Neural crest cell (in vitro differentiated cells): ENCODE measurements at regions not wholly inside any gene's neighbourhood (a gene's known extent, or its start where the extent isn't known, plus 50 kb on each side); places are given as distances from the start of the nearest gene placed in this dataset.

Source experiments
- DNase-seq: peaks from one replicate; pipeline ENCODE4 v3.0.0; 2021; ENCODE audit warnings: low read depth, mixed read lengths, low spot score
- H3K27ac Mint-ChIP-seq: one replicate; pipeline ENCODE4 v1.8.0; 2021; ENCODE audit warnings: mild to moderate bottlenecking, mixed read lengths; ENCODE audit not compliant: unreplicated experiment
- H3K27me3 Mint-ChIP-seq: 2 replicates; pipeline ENCODE4 v1.8.0; 2021; ENCODE audit warnings: low read depth, mild to moderate bottlenecking, mixed read lengths
- H3K36me3 Mint-ChIP-seq: 2 replicates; pipeline ENCODE4 v1.8.0; 2021; ENCODE audit warnings: low read depth, mild to moderate bottlenecking, mixed read lengths
- H3K4me1 Mint-ChIP-seq: 2 replicates; pipeline ENCODE4 v1.8.0; 2021; ENCODE audit warnings: mixed read lengths
- H3K4me3 Mint-ChIP-seq: one replicate; pipeline ENCODE4 v1.8.0; 2021; ENCODE audit warnings: mild to moderate bottlenecking, mixed read lengths
- H3K9me3 Mint-ChIP-seq: 2 replicates; pipeline ENCODE4 v1.8.0; 2021; ENCODE audit warnings: mixed read lengths
- CTCF ChIP-seq: fragments of 200-600 bp; sonication (generic); conservative IDR thresholded peaks from 2 replicates; pipeline ENCODE4 v1.5.0; 2021; ENCODE audit warnings: antibody characterized with exemption, mild to moderate bottlenecking

DNA sequence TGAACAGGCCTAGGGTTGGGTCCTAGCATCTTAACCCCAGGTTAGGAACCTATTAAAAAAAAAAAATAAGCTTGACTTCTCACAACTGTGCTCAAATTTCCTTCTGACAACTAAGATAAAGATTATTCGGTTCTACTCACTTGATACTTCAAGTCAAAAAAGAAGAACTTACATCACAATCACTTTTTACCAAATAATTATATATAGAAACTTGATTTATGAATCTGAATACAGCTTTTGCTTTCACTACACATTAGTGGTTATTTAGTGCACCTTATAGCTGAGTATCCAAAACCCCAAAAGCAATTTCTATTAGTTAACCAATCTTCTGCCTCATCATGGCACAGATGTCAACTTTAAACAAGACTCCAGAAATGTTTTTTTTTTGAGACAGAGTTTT is 119.0 kb upstream of the DST start:
- TF ChIP-seq CTCF = no peak
- H3K27ac Mint-ChIP-seq = no peak overlapping the region
- no peak for DNase-seq
- H3K36me3 Mint-ChIP-seq = peaks cover 3% of the 10 kb centered on the region
- no peaks in the 10 kb centered on the region for H3K27me3 Mint-ChIP-seq
- no peak overlapping the region for H3K4me3 Mint-ChIP-seq
- H3K4me1 Mint-ChIP-seq = peaks cover 36% of the 10 kb centered on the region
- H3K9me3 Mint-ChIP-seq = no peaks in the 10 kb centered on the region

GRCh38 chr6:56760842-56761241 is 118.2 kb upstream of the DST start:
- H3K4me3 Mint-ChIP-seq = no peak overlapping the region
- peaks cover 43% of the 10 kb centered on the region for H3K4me1 Mint-ChIP-seq
- no peak for DNase-seq
- H3K27me3 Mint-ChIP-seq = no peaks in the 10 kb centered on the region
- no peaks in the 10 kb centered on the region for H3K9me3 Mint-ChIP-seq
- H3K36me3 Mint-ChIP-seq = peaks cover 3% of the 10 kb centered on the region
- TF ChIP-seq CTCF = no peak
- H3K27ac Mint-ChIP-seq = no peak overlapping the region

GRCh38 chr6:56759521-56759920 is 116.8 kb upstream of the DST start:
- Mint-ChIP-seq H3K9me3 (no peaks in the 10 kb centered on the region), H3K27ac (no peak overlapping the region), H3K4me3 (no peak overlapping the region), H3K4me1 (peaks cover 49% of the 10 kb centered on the region), H3K36me3 (peaks cover 3% of the 10 kb centered on the region), H3K27me3 (no peaks in the 10 kb centered on the region)
- DNase-seq = no peak
- no peak for TF ChIP-seq CTCF

GRCh38 chr6:56758553-56758952 is 115.9 kb upstream of the DST start:
- H3K36me3 Mint-ChIP-seq = peaks cover 3% of the 10 kb centered on the region
- H3K27me3 Mint-ChIP-seq = no peaks in the 10 kb centered on the region
- H3K4me3 Mint-ChIP-seq = no peak overlapping the region
- no peak for DNase-seq
- TF ChIP-seq CTCF = no peak
- no peak overlapping the region for H3K27ac Mint-ChIP-seq
- no peaks in the 10 kb centered on the region for H3K9me3 Mint-ChIP-seq
- H3K4me1 Mint-ChIP-seq = peaks cover 46% of the 10 kb centered on the region

- no peak for DNase-seq
- Mint-ChIP-seq H3K4me1 (peaks cover 46% of the 10 kb centered on the region), H3K4me3 (no peak overlapping the region), H3K36me3 (peaks cover 3% of the 10 kb centered on the region), H3K9me3 (no peaks in the 10 kb centered on the region), H3K27me3 (no peaks in the 10 kb centered on the region), H3K27ac (no peak overlapping the region)
- no peak for TF ChIP-seq CTCF
Measured at GRCh38 chr6:56758120-56758519, 115.4 kb upstream of the DST start.

GRCh38 chr6:56757588-56757984 is 114.9 kb upstream of the DST start:
- DNase-seq = no peak

More at GRCh38 chr6:56757588-56757984, 114.9 kb upstream of the DST start:
- H3K4me1 Mint-ChIP-seq = peaks cover 46% of the 10 kb centered on the region
- no peaks in the 10 kb centered on the region for H3K27me3 Mint-ChIP-seq
- peaks cover 3% of the 10 kb centered on the region for H3K36me3 Mint-ChIP-seq
- H3K9me3 Mint-ChIP-seq = no peaks in the 10 kb centered on the region
- H3K4me3 Mint-ChIP-seq = no peak overlapping the region
- H3K27ac Mint-ChIP-seq = no peak overlapping the region
- TF ChIP-seq CTCF = peak; percentile 53
